ENCODE measurements at regions not wholly inside any gene's neighbourhood (a gene's known extent, or its start where the extent isn't known, plus 50 kb on each side); places are given as distances from the start of the nearest gene placed in this dataset.

- Histone ChIP-seq H3K4me3 (ENCODE audit: low read depth in 2 of 2, low read length in 1 of 2) (no peak overlapping the region), H3K9me3 (no peaks in the 10 kb centered on the region), H3F3A (replicated peaks; ENCODE audit: insufficient read depth) (no peaks in the 10 kb centered on the region), H3K9ac (no peak overlapping the region), H4K20me1 (ENCODE audit: insufficient read depth) (no peaks in the 10 kb centered on the region), H2AFZ (ENCODE audit: low read depth) (no peak overlapping the region), H3K4me2 (no peak overlapping the region), H3K4me1 (ENCODE audit: control insufficient read depth in 1 of 2, insufficient read depth in 2 of 2, low read depth in 1 of 2, low read length in 1 of 2) (no peaks in the 10 kb centered on the region; a peak in 1 of 4 replicates), H3K36me3 (replicated peaks in 1 of 2; ENCODE audit: control insufficient read depth in 1 of 2, insufficient read depth in 2 of 2, low read length in 1 of 2) (peaks cover 0 to 3% of the 10 kb centered on the region in 2 experiments), H3K27me3 (ENCODE audit: insufficient read depth) (no peaks in the 10 kb centered on the region), H3K79me2 (ENCODE audit: insufficient read depth) (peaks cover 3% of the 10 kb centered on the region; the same call in 1 of the 2 replicates), H3K9me2 (no peaks in the 10 kb centered on the region), H3K27ac (ENCODE audit: low read depth in 2 of 2, low read length in 1 of 2) (peak overlapping the region in 1 of 2 experiments; percentile 64; a peak in 1 of 4 replicates)
- POLR2A ChIA-PET, result no interaction called here
- no peak for DNase-seq
- 68% methylated on average over 1 of the region's 1 CpG for WGBS (ENCODE audit: low lambda C conversion rate)
- CTCF ChIA-PET, result interaction anchor here (0.5 to 1.2 kb wide), 2 partner anchors 15 to 122 kb away, joined by 3 read pairs; no protein-coding TSS in a partner anchor
- no peak for TF ChIP-seq REST (IDR thresholded peaks at IDR 0.05; ENCODE audit: low read depth, low read length)
- no peak for TF ChIP-seq SMC3 (IDR thresholded peaks at IDR 0.05; ENCODE audit: low read depth, low read length)
- no peak for TF ChIP-seq GABPA (IDR thresholded peaks at IDR 0.05; ENCODE audit: low read depth)
- TF ChIP-seq MAX (IDR thresholded peaks at IDR 0.05; ENCODE audit: low read depth), result no peak
- TF ChIP-seq SIN3A (IDR thresholded peaks at IDR 0.05; ENCODE audit: borderline replicate concordance, low read depth, low read length), result no peak
- no peak for TF ChIP-seq FOXM1 (IDR thresholded peaks at IDR 0.05; ENCODE audit: low read depth)
- TF ChIP-seq FOSL2 (IDR thresholded peaks at IDR 0.05; ENCODE audit: borderline replicate concordance, low read depth), result no peak
- no peak for TF ChIP-seq ELF1 (IDR thresholded peaks at IDR 0.05)
Measured at GRCh38 chr12:77600468-77600843, 230.2 kb upstream of the NAV3 start.

GRCh38 chr12:77599782-77600467 is 230.8 kb upstream of the NAV3 start:
- Histone ChIP-seq H3K9me3 (no peaks in the 10 kb centered on the region), H3K27ac (ENCODE audit: low read depth in 2 of 2, low read length in 1 of 2) (peak overlapping the region in 1 of 2 experiments; percentile 64; a peak in 2 of 4 replicates), H3K36me3 (replicated peaks in 1 of 2; ENCODE audit: control insufficient read depth in 1 of 2, insufficient read depth in 2 of 2, low read length in 1 of 2) (no peaks in the 10 kb centered on the region), H2AFZ (ENCODE audit: low read depth) (no peak overlapping the region), H3F3A (replicated peaks; ENCODE audit: insufficient read depth) (no peaks in the 10 kb centered on the region), H3K9ac (no peak overlapping the region), H3K4me1 (ENCODE audit: control insufficient read depth in 1 of 2, insufficient read depth in 2 of 2, low read depth in 1 of 2, low read length in 1 of 2) (no peaks in the 10 kb centered on the region; a peak in 1 of 4 replicates), H3K4me3 (ENCODE audit: low read depth in 2 of 2, low read length in 1 of 2) (no peak overlapping the region), H3K9me2 (no peaks in the 10 kb centered on the region), H3K79me2 (ENCODE audit: insufficient read depth) (peaks cover 3% of the 10 kb centered on the region; the same call in 1 of the 2 replicates), H4K20me1 (ENCODE audit: insufficient read depth) (no peaks in the 10 kb centered on the region), H3K4me2 (no peak overlapping the region), H3K27me3 (ENCODE audit: insufficient read depth) (no peaks in the 10 kb centered on the region)
- CTCF ChIA-PET, result interaction anchor here (0.5 to 1.2 kb wide), 2 partner anchors 15 to 122 kb away, joined by 3 read pairs; no protein-coding TSS in a partner anchor
- POLR2A ChIA-PET, result no interaction called here
- DNase-seq, result no peak
- TF ChIP-seq USF1 (IDR thresholded peaks at IDR 0.05; ENCODE audit: borderline replicate concordance, low read depth), result no peak
- TF ChIP-seq FOSL2 (IDR thresholded peaks at IDR 0.05; ENCODE audit: borderline replicate concordance, low read depth), result no peak
- TF ChIP-seq TCF12 (IDR thresholded peaks at IDR 0.05), result no peak
- TF ChIP-seq YY1 (IDR thresholded peaks at IDR 0.05; ENCODE audit: low read depth), result no peak
- TF ChIP-seq PBX3 (IDR thresholded peaks at IDR 0.05), result no peak
- TF ChIP-seq POLR2AphosphoS5 (IDR thresholded peaks at IDR 0.05; ENCODE audit: low read depth, low read length), result no peak
- TF ChIP-seq MXI1 (IDR thresholded peaks at IDR 0.05; ENCODE audit: low read depth, low read length), result no peak
- no peak for TF ChIP-seq FOXJ3 (CRISPR knock-in tag; IDR thresholded peaks at IDR 0.05)
- TF ChIP-seq TEAD4 (IDR thresholded peaks at IDR 0.05; ENCODE audit: borderline replicate concordance, insufficient read depth), result no peak
- no peak for TF ChIP-seq RXRA (IDR thresholded peaks at IDR 0.05; ENCODE audit: borderline replicate concordance, low read depth)
- TF ChIP-seq FOXM1 (IDR thresholded peaks at IDR 0.05; ENCODE audit: low read depth), result no peak
- TF ChIP-seq GABPA (IDR thresholded peaks at IDR 0.05; ENCODE audit: low read depth), result no peak
- TF ChIP-seq CTCF (IDR thresholded peaks at IDR 0.05), result no peak
- TF ChIP-seq TAF1 (IDR thresholded peaks at IDR 0.05; ENCODE audit: borderline replicate concordance, low read depth, low read length), result no peak
- no peak for TF ChIP-seq RFX5 (IDR thresholded peaks at IDR 0.05; ENCODE audit: low read length)
- TF ChIP-seq GATA2 (CRISPR knock-in tag; IDR thresholded peaks at IDR 0.05), result no peak
